MCF 10A (cell line): ENCODE measurements at regions not wholly inside any gene's neighbourhood (a gene's known extent, or its start where the extent isn't known, plus 50 kb on each side); places are given as distances from the start of the nearest gene placed in this dataset.

Source experiments
- BruUV-seq: library from RNA; stranded (reverse); fragments of 400-500 nt; replicated peaks from 2 replicates; lab custom pipeline; 2021; lab: Mats Ljungman, UMichigan
- CTCF ChIA-PET: fragments of 300-600 bp; sonication (Branson Sonifier 250); formaldehyde crosslinking; extraction: SDS; loops from one replicate; lab custom pipeline; 2021; ENCODE audit warnings: antibody characterized with exemption, inconsistent platforms; lab: Yijun Ruan, JAX
- POLR2A ChIA-PET: fragments of 300-600, 350-650 bp; sonication (Branson Sonifier 250); formaldehyde crosslinking; extraction: SDS; loops from one replicate; lab custom pipeline; 2020; ENCODE audit warnings: antibody characterized with exemption, inconsistent platforms; lab: Yijun Ruan, JAX
- DNase-seq: peaks from one replicate; pipeline ENCODE4 v3.0.0-alpha.2; 2018; ENCODE audit not compliant: unreplicated experiment
- H3K27ac Mint-ChIP-seq: one replicate; pipeline ENCODE4 v1.8.0; 2022; ENCODE audit warnings: mild to moderate bottlenecking, low read depth, mixed read lengths; ENCODE audit not compliant: unreplicated experiment
- H3K27me3 Mint-ChIP-seq: one replicate; pipeline ENCODE4 v1.8.0; 2022; ENCODE audit warnings: mixed read lengths; ENCODE audit not compliant: insufficient read depth, unreplicated experiment
- H3K36me3 Mint-ChIP-seq: one replicate; pipeline ENCODE4 v1.8.0; 2022; ENCODE audit warnings: mild to moderate bottlenecking, moderate library complexity, mixed read lengths; ENCODE audit not compliant: insufficient read depth, unreplicated experiment
- H3K4me1 Mint-ChIP-seq: one replicate; pipeline ENCODE4 v1.8.0; 2022; ENCODE audit warnings: mixed read lengths; ENCODE audit not compliant: insufficient read depth, unreplicated experiment
- H3K4me3 Mint-ChIP-seq: one replicate; pipeline ENCODE4 v1.8.0; 2022; ENCODE audit warnings: mild to moderate bottlenecking, moderate library complexity, mixed read lengths; ENCODE audit not compliant: unreplicated experiment
- H3K9me3 Mint-ChIP-seq: one replicate; pipeline ENCODE4 v1.8.0; 2022; ENCODE audit warnings: mixed read lengths; ENCODE audit not compliant: unreplicated experiment
- CTCF ChIP-seq: fragments of 200-600 bp; IDR thresholded peaks from one replicate; pipeline ENCODE4 v1.8.0; 2022; ENCODE audit warnings: antibody characterized with exemption, mild to moderate bottlenecking; ENCODE audit not compliant: unreplicated experiment
- intact Hi-C: fragments of 100-400 bp; cut with micrococcal nuclease; formaldehyde crosslinking; loops from 2 replicates; pipeline ENCODE4 v1.14.1; 2022

GRCh38 chr10:131724891-131725580 is 175.8 kb upstream of the PPP2R2D start:
- TF ChIP-seq CTCF: no peak
- no peak overlapping the region for H3K27ac Mint-ChIP-seq
- BruUV-seq: no TSS peak
- no peak for DNase-seq
- ChIA-PET POLR2A (no interaction called here), CTCF (no interaction called here)
- H3K4me1 Mint-ChIP-seq: no peaks in the 10 kb centered on the region
- intact Hi-C loops: no loop called here
- H3K4me3 Mint-ChIP-seq: no peak overlapping the region
- no peaks in the 10 kb centered on the region for H3K27me3 Mint-ChIP-seq
- peaks cover 36% of the 10 kb centered on the region for H3K9me3 Mint-ChIP-seq
- peaks cover 5% of the 10 kb centered on the region for H3K36me3 Mint-ChIP-seq

- ChIA-PET POLR2A (no interaction called here), CTCF (no interaction called here)
- TF ChIP-seq CTCF: no peak
- no TSS peak for BruUV-seq
- no peak overlapping the region for H3K27ac Mint-ChIP-seq
- intact Hi-C loops: no loop called here
- H3K4me1 Mint-ChIP-seq: no peaks in the 10 kb centered on the region
- DNase-seq: no peak
- H3K4me3 Mint-ChIP-seq: no peak overlapping the region
- H3K9me3 Mint-ChIP-seq: peaks cover 36% of the 10 kb centered on the region
- H3K27me3 Mint-ChIP-seq: no peaks in the 10 kb centered on the region
- H3K36me3 Mint-ChIP-seq: peaks cover 5% of the 10 kb centered on the region
Observed at GRCh38 chr10:131725581-131726069, 175.2 kb upstream of the PPP2R2D start.

GRCh38 chr10:131726076-131726880 is 174.5 kb upstream of the PPP2R2D start:
- intact Hi-C loops: no loop called here
- ChIA-PET CTCF (no interaction called here), POLR2A (no interaction called here)
- peaks cover 42% of the 10 kb centered on the region for H3K9me3 Mint-ChIP-seq
- H3K36me3 Mint-ChIP-seq: peaks cover 5% of the 10 kb centered on the region
- no peak for TF ChIP-seq CTCF
- no peaks in the 10 kb centered on the region for H3K27me3 Mint-ChIP-seq
- H3K4me3 Mint-ChIP-seq: no peak overlapping the region
- no peak for DNase-seq
- H3K27ac Mint-ChIP-seq: no peak overlapping the region
- H3K4me1 Mint-ChIP-seq: no peaks in the 10 kb centered on the region
- BruUV-seq: no TSS peak

GRCh38 chr10:131726967-131727366 is 173.8 kb upstream of the PPP2R2D start:
- no peak overlapping the region for H3K4me3 Mint-ChIP-seq
- no peak overlapping the region for H3K27ac Mint-ChIP-seq
- H3K4me1 Mint-ChIP-seq: no peaks in the 10 kb centered on the region
- TF ChIP-seq CTCF: no peak
- ChIA-PET CTCF (no interaction called here), POLR2A (no interaction called here)
- intact Hi-C loops: no loop called here
- BruUV-seq: no TSS peak
- no peaks in the 10 kb centered on the region for H3K27me3 Mint-ChIP-seq
- peaks cover 5% of the 10 kb centered on the region for H3K36me3 Mint-ChIP-seq
- no peak for DNase-seq
- H3K9me3 Mint-ChIP-seq: peaks cover 38% of the 10 kb centered on the region
